Endothelial cell of umbilical vein (primary cell): ENCODE measurements at regions not wholly inside any gene's neighbourhood (a gene's known extent, or its start where the extent isn't known, plus 50 kb on each side); places are given as distances from the start of the nearest gene placed in this dataset.

Experiments used
- BruUV-seq: library from RNA; stranded (reverse); fragments of 400-500 nt; replicated peaks from 2 replicates; lab custom pipeline; 2021; lab: Mats Ljungman, UMichigan
- CTCF ChIA-PET: fragments of 300-600, 350-600 bp; sonication (Branson Sonifier 250); formaldehyde crosslinking; loops from one replicate; lab custom pipeline; 2021; ENCODE audit warnings: antibody characterized with exemption, inconsistent platforms; lab: Charles Lee
- POLR2A ChIA-PET: fragments of 300-600, 350-600 bp; sonication (Branson Sonifier 250); formaldehyde crosslinking; loops from one replicate; lab custom pipeline; 2021; ENCODE audit warnings: antibody characterized with exemption, inconsistent platforms; lab: Charles Lee
- DNase-seq: peaks from one replicate; pipeline ENCODE4 v3.0.0-alpha.2; 2011; ENCODE audit warnings: low read depth, low spot score
- FAIRE-seq: peaks from 2 replicates; lab custom pipeline; 2011; peaks lifted over from hg19 to GRCh38; lab: Jason Lieb, UNC
- H2AFZ ChIP-seq: 2 replicates; pipeline ENCODE4 v1.6.0; 2012; ENCODE audit warnings: low read depth, low read length, control low read depth, inconsistent platforms
- H3K27ac ChIP-seq: 2 replicates; pipeline ENCODE4 v1.5.1; 2011; ENCODE audit warnings: low read depth, mild to moderate bottlenecking, control low read depth, low read length, moderate library complexity; ENCODE audit not compliant: insufficient read depth
- H3K27me3 ChIP-seq, 2 experiments: 2 replicates each; pipeline versions ENCODE4 v1.6.0 to v1.6.1; 2011; ENCODE audit warnings: low read length in 2 of 2, mixed read lengths in 1 of 2; ENCODE audit not compliant: control insufficient read depth in 2 of 2, insufficient read depth in 2 of 2
- H3K36me3 ChIP-seq, 2 experiments: 2 replicates in 1 of 2; 3 replicates in 1 of 2; pipeline ENCODE4 v1.5.1; 2011; ENCODE audit warnings: low read length in 2 of 2, mild to moderate bottlenecking in 1 of 2, moderate library complexity in 1 of 2; ENCODE audit not compliant: control insufficient read depth in 2 of 2, insufficient read depth in 2 of 2; ENCODE audit errors: extremely low read depth in 1 of 2
- H3K4me1 ChIP-seq: 3 replicates; pipeline ENCODE4 v1.5.1; 2011; ENCODE audit warnings: mild to moderate bottlenecking, low read length; ENCODE audit not compliant: control insufficient read depth, insufficient read depth; ENCODE audit errors: extremely low read depth
- H3K4me2 ChIP-seq: 2 replicates; pipeline ENCODE4 v1.6.1; 2011; ENCODE audit warnings: low read length, control low read depth, mixed read lengths; ENCODE audit not compliant: insufficient read depth
- H3K4me3 ChIP-seq, 3 experiments: fragments of 200-600 bp in 1 of 3; sonication (generic), shearing (Covaris generic) in 1 of 3; replicated peaks in 1 of 3; 2 replicates each; pipeline ENCODE4 v1.5.1; 2011 to 2016; ENCODE audit warnings: control low read depth in 3 of 3, low read length in 3 of 3, mild to moderate bottlenecking in 2 of 3, inconsistent platforms in 1 of 3, low read depth in 1 of 3, moderate library complexity in 1 of 3; ENCODE audit not compliant: insufficient read depth in 1 of 3
- H3K79me2 ChIP-seq: 2 replicates; pipeline ENCODE4 v1.6.0; 2012; ENCODE audit warnings: low read length, inconsistent platforms; ENCODE audit not compliant: control insufficient read depth, insufficient read depth
- H3K9ac ChIP-seq: replicated peaks from 2 replicates; pipeline ENCODE3; 2011; ENCODE audit warnings: low read length, control low read depth; ENCODE audit not compliant: insufficient read depth; ENCODE audit errors: extremely low read depth
- H3K9me1 ChIP-seq: replicated peaks from 3 replicates; pipeline ENCODE4 v1.6.0; 2011; ENCODE audit warnings: mild to moderate bottlenecking, low read length; ENCODE audit not compliant: control insufficient read depth, insufficient read depth; ENCODE audit errors: extremely low read depth
- H3K9me3 ChIP-seq: replicated peaks from 2 replicates; pipeline ENCODE4 v1.5.1; 2012; ENCODE audit warnings: low read length, inconsistent platforms; ENCODE audit not compliant: control insufficient read depth, insufficient read depth
- H4K20me1 ChIP-seq: replicated peaks from 2 replicates; pipeline ENCODE3; 2011; ENCODE audit warnings: mild to moderate bottlenecking, low read length; ENCODE audit not compliant: control insufficient read depth, insufficient read depth; ENCODE audit errors: extremely low read depth
- CTCF ChIP-seq, 2 donors: IDR thresholded peaks; 1 replicate in 1 of 2; 2 replicates in 1 of 2; pipeline ENCODE4 v1.5.1; 2011; ENCODE audit warnings: low read length in 2 of 2, mild to moderate bottlenecking in 2 of 2, moderate library complexity in 2 of 2, control low read depth in 1 of 2, inconsistent platforms in 1 of 2, low read depth in 1 of 2; ENCODE audit not compliant: insufficient read depth in 1 of 2; ENCODE audit errors: extremely low read depth in 1 of 2
- EZH2 ChIP-seq: IDR thresholded peaks from 2 replicates; pipeline ENCODE4 v1.6.1; 2012; ENCODE audit warnings: borderline replicate concordance, low read depth, mild to moderate bottlenecking, moderate library complexity, low read length, inconsistent platforms; ENCODE audit not compliant: severe bottlenecking
- FOS ChIP-seq: IDR thresholded peaks from 2 replicates; pipeline ENCODE4 v1.6.1; 2011; ENCODE audit warnings: mild to moderate bottlenecking, low read length, moderate library complexity, borderline replicate concordance; ENCODE audit not compliant: insufficient read depth
- GATA2 ChIP-seq: IDR thresholded peaks from 2 replicates; pipeline ENCODE4 v1.7.0; 2011; ENCODE audit warnings: low read depth, mild to moderate bottlenecking, moderate library complexity, mixed read lengths, low read length; ENCODE audit not compliant: insufficient read length, insufficient read depth
- JUN ChIP-seq: IDR thresholded peaks from 2 replicates; pipeline ENCODE4 v1.6.1; 2011; ENCODE audit warnings: borderline replicate concordance, low read depth; ENCODE audit not compliant: insufficient read length, insufficient read depth
- MAX ChIP-seq: IDR thresholded peaks from 2 replicates; pipeline ENCODE4 v1.6.1; 2011; ENCODE audit not compliant: insufficient read depth, insufficient read length
- MYC ChIP-seq: IDR thresholded peaks from one replicate; pipeline ENCODE4 v1.6.1; 2011; ENCODE audit warnings: mild to moderate bottlenecking, low read depth, low read length
- POLR2A ChIP-seq: IDR thresholded peaks from 2 replicates; pipeline ENCODE4 v1.6.1; 2012; ENCODE audit warnings: low read depth, mild to moderate bottlenecking, control low read depth, low read length
- POLR2AphosphoS5 ChIP-seq: IDR thresholded peaks from 2 replicates; pipeline ENCODE4 v1.6.1; 2012; ENCODE audit warnings: low read depth, mild to moderate bottlenecking, control low read depth, low read length, moderate library complexity; ENCODE audit not compliant: insufficient read depth
- dilution Hi-C: fragments of 300-500 bp; cut with MboI; formaldehyde crosslinking; loops from one replicate; pipeline ENCODE4 v1.15.0; 2019; ENCODE audit warnings: low sequenced_read_pairs; ENCODE audit not compliant: extremely low pct_ligation_motif_present
- intact Hi-C: fragments of 100-400 bp; cut with micrococcal nuclease; formaldehyde crosslinking; loops from one replicate; pipeline ENCODE4 v1.10.0; 2022

DNA sequence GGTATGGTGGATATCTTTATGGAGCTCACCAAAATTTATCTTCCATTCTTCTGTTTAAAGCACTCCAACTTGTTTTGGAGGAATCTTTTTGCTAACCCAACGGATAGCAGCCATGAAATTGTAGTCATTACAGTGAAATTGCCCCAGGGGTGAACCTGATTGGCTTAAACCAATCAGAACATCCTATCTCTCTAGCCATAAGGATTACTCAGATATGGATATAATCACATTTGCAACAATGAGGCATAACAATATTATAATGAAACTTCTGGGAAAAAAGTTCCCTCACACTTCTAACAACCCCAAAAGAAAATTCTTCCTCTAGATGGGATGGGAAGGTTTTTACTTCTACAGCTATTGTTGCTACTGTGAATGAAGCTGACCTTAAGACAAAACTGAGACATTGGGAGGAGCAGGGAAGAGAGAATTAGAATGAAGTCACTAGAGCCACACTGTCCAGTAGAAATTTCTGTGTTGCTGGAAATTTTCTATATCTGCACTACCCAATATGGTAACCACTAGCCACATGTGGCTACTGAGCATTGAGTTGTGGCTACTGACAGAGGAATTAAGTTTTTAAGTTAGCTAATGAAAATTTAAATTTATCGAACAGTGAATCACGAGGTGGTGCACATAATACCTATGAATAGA lies 50.4 kb upstream of the ARHGAP21 start:
- H3K36me3 ChIP-seq = no peaks in the 10 kb centered on the region
- intact Hi-C loops (no loop called here), dilution Hi-C loops (no loop called here)
- H3K4me3 ChIP-seq = no peak overlapping the region
- POLR2A ChIA-PET = no interaction called here
- H2AFZ ChIP-seq = no peak overlapping the region
- FAIRE-seq (no peak), DNase-seq (no peak)
- no peak overlapping the region for H3K9ac ChIP-seq
- no peaks in the 10 kb centered on the region for H4K20me1 ChIP-seq
- CTCF ChIA-PET = interaction anchor here (0.8 kb wide), 1 partner anchor 11 kb away, joined by 3 read pairs; no protein-coding TSS in a partner anchor
- no TSS peak for BruUV-seq
- no peak for TF ChIP-seq FOS
- TF ChIP-seq POLR2A = no peak
- no peak for TF ChIP-seq MYC
- TF ChIP-seq POLR2AphosphoS5 = no peak
- TF ChIP-seq JUN = no peak
- TF ChIP-seq EZH2 = no peak
- TF ChIP-seq MAX = no peak
- TF ChIP-seq CTCF (IDR thresholded peaks at IDR 0.05; ENCODE audit: extremely low read depth in 1 of 2, insufficient read depth in 1 of 2, low read depth in 1 of 2, low read length in 2 of 2) = no peak
- no peak for TF ChIP-seq GATA2
- H3K79me2 ChIP-seq = no peaks in the 10 kb centered on the region
- no peaks in the 10 kb centered on the region for H3K9me3 ChIP-seq
- no peaks in the 10 kb centered on the region for H3K4me1 ChIP-seq
- H3K4me2 ChIP-seq = no peak overlapping the region
- H3K27me3 ChIP-seq = no peaks in the 10 kb centered on the region
- H3K9me1 ChIP-seq = no peaks in the 10 kb centered on the region
- H3K27ac ChIP-seq = no peak overlapping the region
